KG1 (cell line): ENCODE measurements at regions not wholly inside any gene's neighbourhood (a gene's known extent, or its start where the extent isn't known, plus 50 kb on each side); places are given as distances from the start of the nearest gene placed in this dataset.

Source experiments
- DNase-seq: peaks from one replicate; lab custom pipeline; 2025; lab: John Stamatoyannopoulos, UW

DNA sequence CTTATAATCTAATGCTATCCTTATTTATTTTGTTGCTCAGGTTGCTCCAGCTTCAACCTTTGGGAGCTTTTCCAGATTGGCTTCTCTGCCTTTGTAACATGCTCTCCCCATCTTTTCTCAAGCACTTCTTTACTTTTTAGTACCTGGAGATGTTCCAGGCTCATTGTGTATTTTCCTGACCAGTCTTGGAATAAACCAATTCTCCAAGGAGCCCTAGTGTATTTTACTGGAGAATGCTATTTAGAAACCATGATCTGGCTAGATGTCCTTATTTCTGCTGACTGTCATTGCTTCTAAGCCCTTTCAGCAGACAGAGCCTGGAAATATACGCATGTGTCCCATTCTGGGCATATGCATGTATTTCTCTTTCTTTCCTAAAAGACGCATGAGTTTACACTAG lies 95.7 kb downstream of the EMX2 start:
- no peak for DNase-seq

DNA sequence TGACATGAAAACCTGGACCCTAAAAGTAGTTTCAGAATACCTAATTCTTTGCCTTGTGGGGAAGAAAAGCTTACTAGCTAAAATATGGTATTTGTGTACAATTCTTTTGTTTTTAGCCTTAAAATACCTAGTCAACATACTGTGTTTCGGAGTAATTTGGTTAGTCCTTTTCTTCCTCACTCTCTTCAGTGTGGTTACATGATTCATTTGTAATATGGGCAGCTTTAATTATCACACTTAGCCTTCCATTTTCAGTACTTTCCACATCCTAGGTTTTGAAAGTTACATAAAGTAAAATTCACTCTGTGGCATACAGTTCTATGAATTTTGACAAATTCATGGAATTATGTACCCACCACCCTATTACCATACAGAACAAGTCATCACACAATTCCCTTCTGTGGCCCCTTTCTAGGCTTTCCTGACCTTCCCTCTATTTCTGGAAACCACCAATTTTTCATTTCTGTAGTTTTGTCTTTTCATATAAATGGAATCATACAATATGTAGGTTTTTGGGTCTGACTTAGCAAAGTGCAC lies 96.2 kb downstream of the EMX2 start:
- no peak for DNase-seq

DNA sequence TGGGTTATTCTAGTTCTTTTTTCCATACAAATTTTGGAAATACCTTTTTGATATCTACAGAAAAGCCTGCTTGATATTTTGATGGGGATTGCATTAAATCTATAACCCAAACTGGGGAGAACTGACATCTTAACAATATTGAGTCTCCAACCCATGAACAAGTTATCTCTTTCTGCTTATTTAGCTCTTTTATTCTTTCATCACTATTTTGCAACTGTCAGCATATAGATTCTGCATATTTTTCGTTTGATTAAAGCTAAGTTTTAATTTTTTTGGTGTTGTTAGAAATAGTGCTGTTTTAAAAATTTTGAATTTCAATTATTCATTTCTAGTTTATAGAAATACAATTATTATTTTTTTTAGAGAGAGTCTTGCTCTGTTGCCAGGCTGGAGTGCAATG lies 97.9 kb downstream of the EMX2 start:
- DNase-seq, result no peak

DNA sequence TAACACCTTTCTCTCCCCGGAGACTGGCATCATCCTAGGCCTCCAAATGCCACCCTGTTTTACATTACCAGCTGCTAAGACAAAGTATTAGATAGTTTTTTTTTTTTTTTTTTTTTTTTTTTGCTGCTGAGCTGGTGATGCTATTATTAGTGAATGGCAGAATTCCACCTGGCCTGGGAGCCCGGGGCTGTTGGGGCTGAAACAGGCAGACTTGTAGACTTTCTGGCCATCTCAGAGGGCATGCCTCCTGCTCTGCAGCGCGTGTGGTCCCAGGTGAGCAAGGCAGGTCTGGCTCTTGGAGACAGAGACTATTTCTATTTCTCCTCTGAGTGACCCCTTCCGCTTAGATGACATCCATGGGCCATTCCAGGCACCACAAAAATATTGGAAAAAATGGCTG lies 104.2 kb downstream of the EMX2 start:
- no peak for DNase-seq

DNA sequence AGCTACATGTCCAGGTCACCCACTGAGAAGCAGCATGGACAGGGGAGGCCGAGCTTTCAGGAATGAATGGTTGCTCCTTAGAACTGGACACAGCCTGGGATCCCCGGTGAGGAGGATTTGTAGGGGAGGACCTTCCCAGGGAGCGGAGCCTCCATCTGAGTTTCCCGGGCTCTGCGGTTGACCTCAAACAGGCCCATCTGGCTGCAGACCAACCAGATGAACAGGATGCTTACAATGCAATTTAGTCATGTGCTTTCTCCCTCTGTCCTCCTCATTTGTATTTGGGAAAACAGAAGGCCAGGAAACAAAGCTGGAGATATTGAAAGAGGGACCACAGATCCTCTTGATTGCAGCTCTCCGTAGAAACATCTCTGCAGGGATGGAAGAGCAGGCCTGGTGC lies 104.8 kb downstream of the EMX2 start:
- DNase-seq, result no peak

DNA sequence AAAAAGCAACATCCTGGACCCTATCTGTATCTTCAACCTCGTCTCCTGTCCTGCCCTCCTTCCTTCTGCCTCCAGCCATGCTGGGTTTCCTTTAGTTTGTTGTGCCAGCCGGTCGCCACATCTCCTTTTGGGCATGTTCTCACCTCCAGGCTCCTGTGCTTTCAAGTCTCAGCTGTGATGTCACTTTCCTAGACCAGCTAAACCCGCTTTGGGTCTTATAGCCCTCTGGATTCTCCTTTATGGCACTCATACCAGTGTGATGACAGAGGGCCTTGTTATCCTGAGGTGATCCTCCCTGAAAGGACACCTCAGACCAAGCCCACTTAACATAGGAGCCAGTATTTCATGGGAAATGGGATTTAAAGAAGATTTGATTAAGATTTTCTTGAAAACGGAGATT lies 108.6 kb downstream of the EMX2 start:
- no peak for DNase-seq

DNA sequence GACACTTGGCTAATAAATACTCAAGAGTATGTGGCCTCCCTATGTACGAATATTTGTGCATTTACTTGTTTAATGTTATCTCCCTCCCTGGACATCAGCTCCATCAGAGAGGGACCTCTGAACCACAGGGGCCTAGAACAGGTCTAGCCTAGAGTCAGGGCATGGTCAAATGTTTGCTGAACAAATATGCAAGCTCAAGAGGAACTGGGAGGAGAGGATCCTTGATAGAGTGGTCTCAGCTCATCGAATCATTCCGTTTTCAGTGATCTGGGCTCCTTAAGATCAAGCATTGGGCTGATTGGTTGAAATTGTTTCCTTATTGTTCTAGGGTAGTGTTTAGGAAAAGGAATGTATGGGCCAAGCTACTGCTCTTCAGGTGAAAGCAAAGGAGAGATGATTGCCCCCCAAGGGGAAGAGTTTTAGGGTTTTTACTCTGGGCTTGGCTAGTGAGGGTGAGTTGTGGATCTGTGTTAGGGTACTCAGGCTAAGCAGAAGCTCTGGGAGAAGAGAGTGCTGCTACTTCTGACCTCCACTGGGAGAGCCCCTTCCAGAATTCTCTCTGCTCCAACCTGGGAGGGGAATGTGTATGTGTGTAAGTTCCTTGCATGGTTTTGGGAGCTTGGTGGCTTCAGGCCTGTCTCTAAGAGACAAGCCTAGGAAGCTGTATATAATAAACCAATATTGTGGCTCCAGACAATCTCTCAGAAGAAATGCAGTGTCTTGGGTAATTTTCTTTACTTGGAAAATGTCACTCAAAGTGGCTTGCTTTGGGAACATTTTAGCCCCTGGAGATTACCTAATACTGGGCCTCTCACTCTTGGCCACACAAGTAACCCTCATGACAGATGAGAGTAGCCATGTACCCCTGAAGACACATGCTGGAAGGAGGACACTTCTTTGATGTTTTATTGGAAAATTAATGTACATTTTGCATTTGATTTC lies 110.0 kb downstream of the EMX2 start:
- DNase-seq, result no peak

DNA sequence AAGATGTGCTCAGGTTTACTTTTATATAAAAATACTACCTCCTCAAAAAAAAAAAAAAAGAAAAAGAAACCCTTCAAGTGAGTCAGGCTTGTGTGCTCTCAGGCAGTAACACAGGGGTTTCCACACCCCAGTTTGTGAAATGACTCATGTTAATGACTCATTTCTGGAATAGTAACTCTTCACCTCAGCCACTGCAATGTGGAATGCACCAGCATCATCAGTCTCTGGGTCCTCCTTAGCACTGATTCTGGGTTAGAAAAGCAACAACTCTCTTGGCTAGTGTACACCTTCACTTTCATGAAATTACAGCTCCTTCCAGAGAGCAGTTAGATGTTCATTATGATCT lies 110.6 kb downstream of the EMX2 start:
- DNase-seq, result no peak

DNA sequence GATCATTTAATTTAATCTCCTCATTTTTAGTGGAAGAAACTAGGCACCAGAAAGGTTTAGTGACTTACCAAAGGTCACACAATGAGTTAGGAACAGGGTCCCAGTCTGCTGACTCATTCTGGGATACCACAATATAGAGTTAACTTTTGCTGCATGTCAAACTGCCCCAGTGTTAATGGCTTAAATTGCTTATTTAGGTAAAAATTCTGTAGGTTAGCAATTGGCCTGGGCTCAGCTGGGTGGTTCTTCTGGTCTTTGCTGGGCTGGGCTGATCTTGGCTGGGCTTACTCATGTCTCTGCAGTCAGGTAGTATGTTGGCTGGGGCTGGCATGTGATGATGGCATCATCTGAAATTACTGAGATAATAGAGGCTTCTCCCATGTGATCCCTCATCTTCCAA lies 111.6 kb downstream of the EMX2 start:
- no peak for DNase-seq

DNA sequence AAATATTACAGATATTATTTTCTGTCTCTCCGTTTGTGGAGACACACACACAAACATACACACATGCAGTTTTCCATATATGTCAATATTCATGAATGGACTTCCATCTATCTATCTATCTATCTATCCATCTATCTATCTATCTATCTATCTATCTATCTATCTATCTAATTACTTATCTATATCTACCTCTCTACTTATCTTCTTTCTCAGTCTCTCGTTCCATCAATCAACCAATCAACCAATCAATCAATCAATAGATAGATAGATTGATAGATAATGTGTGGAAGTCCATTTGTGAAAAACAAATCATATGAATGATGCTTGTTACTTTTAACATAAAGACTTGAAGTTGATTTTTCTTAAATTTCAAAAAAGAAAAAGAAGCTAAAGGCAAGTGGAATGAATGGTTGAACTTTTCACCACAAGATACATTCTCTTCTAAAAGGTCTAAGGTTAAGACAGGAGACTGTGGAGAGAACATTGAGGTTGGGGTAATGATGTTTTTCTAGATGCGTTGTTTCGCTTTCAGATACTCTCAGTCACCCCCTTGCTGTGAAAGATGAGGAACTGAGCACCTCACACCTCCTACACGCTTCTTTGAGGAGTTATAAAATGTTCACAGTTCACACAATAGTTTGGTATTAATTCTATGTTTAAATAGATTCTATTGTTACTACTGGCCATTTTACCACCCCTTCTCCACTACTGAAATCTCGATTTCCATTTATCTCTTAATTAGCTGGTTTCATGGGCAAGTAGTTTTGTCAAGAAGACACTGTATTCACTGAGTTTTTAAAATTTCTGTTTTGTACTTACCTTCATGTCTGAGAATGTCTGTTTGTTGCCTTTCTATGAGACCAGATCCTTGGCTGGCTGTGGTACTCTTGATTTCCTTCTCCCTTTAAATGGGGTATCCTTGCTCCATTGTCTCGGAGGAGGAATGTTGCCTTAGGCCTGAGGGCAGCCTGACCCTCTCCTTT lies 114.1 kb downstream of the EMX2 start:
- DNase-seq, result no peak

DNA sequence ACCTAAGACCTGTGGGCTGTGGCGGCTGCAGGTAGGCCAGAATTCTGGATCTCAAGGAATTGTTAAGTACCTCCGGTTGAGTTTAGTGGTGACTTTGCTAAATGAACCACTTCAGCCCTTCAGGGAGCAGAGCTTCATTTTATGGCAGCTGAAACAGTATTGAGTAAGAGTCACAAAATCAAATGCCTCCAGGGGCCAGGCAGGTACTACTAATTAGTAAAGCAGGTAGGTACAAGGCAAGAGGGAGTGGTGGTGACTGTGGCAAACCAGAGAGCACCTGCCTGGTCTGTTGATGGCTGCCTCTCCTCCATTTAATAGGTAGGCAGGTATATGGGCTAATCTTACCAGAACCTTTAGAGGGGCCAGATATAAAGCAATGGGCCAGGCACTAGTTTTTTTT lies 118.8 kb downstream of the EMX2 start:
- no peak for DNase-seq

DNA sequence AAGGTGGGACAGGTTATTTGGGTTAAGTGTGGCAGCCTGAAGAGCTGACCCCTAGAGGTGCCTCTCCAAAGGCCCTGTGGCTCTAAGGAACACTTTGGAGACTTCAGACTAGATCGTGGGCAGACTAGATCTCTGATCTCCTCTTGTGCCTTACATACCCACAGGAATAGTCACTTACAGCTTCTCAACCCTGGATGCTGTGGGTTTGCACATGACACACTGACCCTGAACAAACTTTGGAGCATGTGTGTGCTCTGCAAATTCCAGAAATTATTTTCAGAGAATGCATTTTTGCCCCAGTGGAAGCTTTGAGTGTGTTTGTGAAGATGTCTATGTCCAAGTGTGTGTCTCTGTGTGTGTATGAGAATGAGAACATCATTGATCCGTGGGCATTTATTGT lies 119.6 kb downstream of the EMX2 start:
- no peak for DNase-seq

DNA sequence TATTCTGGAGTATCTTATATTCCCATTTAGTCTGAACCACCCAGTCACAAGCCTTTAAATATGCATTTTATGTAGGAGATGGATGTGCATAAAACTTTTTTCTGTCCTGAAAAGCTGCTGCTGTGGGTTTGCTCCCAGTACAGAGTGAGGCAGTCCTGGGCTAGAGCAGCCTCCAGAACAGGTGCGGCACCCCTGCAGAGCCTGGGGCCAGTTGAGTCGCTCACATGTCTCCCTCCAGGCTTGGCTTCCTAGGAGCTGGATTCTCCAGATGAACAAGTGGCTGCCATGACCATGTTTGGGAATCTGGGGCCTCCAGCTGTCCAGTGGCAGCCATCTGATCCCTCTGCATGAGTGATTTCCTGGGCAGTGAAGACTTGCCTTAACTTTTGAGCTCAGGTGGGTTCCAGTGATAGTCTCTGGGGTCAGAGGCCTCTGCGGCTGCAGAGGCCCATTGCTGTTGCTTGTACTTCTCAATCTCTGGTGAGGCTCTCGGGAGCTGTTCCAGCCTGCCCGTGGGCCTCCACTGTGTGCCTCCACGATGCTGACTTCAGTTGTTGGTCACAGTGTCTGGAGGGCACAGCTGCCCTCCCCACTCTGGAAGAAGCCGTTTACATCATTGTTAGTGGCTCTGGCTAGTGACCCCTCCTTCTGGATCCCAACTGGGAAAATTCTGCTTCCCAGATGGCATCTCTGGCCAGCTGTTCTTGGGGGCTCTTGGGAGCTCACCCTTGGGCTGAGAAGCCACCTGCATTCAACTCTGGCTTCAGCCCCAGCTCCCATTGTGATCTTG lies 120.4 kb downstream of the EMX2 start:
- DNase-seq, result no peak

DNA sequence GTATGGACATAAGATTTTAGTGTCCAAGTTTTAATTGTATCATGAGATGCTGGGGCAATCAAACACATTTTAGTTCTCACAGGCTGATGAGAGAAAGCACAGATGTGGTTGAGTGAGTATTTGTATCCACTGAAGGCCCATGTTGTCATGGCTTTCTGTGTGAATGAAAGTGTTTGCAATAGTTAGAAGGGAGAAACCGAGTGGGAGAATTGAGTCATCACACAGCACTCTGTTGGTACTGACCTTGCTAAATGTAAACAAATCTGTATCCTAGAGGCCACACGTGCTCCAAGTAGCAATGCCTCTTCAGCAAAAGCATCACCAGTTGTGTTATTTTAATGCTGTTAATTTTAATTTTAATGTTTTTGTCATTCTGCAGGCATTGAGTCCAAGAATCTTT lies 121.2 kb downstream of the EMX2 start:
- DNase-seq, result no peak

DNA sequence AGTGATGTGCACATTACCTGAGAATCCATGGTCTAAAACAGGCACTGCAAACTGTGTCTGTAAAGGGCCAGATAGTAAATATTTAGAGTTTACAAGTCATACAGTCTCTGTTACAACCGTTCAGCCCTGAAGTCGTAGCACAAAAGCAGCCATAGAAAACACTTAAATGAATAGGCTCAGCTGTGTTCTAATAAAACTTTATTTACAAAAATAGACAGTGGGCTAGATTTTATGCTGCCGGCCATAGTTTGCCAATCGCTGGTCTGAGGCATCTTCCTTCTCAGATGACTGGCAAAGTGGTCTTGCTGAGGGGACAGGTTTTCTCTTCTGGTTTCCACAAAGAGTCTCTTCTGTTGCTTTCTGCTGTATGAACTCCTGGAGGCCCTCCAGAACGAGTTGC lies 121.7 kb downstream of the EMX2 start:
- no peak for DNase-seq

DNA sequence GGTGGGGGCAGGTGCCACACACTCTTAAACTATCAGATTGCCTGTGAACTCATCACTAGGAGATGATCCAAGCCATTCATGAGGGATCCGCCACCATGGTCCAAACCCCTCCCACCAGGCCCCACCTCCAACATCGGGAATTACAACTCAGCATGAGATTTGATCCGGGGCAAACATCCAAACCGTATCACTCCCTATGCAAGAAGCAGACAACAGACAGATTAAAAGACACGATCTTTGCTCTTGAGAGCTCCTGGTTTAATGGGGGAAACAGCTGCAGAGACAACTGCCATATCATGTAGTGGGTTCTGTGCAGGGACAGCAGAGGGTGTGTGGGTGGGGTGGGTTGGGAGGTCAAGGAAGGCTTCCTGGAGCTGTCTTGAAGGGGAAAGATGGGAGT lies 123.6 kb downstream of the EMX2 start:
- DNase-seq, result no peak

DNA sequence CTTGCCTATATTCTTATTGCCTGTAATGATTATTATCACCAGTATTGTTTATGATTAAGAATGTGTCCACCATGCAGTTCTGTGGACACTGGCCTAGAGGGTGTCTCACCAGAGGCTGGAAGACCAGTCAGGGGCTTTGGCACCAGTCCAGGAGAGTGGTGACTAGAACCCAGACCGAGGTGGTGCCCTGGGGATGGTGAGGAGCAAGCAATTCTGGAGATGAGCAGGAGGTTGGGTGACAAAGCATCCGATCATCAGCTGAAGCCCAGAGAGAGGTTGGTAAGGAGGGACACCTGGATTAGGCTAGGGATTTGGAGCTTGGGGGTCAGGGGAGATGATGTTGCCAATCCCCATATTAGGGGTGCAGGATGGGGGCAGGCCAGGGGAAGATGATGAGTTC lies 124.4 kb downstream of the EMX2 start:
- DNase-seq, result no peak

DNA sequence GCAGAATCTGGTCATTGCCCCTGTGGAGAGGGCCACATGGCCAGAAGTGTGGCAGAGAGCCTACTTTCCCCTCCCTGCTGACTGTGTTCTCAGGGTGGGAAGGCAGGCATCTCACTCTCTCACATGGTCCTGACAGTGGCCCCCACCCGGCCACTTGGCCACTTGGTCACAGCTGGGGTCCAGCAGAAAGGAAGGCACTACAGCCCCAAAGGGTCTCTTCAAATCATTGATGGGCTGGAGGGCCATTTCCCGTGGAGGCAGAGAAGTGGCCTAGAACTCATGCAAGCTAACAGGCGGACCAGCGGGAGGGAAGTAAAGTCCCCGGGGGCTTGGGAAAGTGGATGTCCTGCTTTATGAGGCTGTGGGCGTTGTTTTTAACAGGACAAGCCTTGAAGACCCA lies 125.3 kb downstream of the EMX2 start:
- DNase-seq, result no peak

DNA sequence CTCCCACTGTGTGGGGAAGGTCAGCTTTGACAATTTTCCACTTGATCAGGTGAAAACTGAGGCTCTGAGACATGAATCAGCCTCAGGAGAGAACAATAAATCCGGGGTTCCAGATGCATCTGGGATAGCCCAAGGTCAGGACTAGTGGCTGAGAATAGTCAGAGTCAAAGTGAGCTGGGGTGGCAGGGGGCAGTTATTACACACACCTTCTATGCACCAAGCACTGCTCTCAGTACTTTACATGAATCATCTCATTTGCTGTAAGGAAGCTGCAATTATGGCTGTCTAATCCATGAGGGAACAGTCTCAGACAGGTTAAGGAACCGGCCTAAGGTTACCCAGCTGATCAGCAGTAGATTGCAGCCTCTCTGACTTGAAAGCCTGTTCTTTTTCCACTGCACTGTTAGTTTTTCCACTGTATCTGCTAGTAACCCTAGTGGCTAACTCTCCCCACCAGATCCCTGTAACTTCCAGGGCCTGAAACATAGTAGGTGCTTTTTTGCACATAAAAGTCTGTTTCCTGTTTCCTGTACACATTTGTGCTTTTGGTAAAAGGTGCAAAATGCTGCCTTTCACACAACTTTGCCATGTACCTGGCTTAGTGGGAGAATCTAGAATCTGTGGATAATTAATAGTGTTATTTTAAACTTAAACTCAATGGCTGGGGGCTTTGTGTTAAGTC lies 125.9 kb downstream of the EMX2 start:
- DNase-seq, result no peak

DNA sequence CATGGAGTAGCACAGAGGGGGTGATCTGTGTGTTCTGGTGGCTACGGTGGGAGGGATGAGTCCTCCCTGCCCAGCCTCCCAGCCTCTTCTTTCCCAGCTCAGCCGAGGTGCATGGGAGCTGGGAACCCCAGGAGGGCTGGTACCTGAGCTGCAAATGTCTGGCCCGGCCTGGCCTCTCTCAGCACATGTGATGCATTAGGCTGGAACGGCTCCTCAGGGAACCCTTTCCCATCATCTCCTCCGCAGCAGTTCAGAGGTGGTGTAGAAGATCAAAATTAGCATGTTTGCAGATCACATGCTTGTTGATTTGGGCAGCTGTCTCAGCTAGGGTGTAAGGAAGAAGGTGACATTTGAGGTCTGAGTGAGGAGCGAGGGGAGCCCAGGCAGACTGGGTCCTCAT lies 126.6 kb downstream of the EMX2 start:
- DNase-seq, result no peak

DNA sequence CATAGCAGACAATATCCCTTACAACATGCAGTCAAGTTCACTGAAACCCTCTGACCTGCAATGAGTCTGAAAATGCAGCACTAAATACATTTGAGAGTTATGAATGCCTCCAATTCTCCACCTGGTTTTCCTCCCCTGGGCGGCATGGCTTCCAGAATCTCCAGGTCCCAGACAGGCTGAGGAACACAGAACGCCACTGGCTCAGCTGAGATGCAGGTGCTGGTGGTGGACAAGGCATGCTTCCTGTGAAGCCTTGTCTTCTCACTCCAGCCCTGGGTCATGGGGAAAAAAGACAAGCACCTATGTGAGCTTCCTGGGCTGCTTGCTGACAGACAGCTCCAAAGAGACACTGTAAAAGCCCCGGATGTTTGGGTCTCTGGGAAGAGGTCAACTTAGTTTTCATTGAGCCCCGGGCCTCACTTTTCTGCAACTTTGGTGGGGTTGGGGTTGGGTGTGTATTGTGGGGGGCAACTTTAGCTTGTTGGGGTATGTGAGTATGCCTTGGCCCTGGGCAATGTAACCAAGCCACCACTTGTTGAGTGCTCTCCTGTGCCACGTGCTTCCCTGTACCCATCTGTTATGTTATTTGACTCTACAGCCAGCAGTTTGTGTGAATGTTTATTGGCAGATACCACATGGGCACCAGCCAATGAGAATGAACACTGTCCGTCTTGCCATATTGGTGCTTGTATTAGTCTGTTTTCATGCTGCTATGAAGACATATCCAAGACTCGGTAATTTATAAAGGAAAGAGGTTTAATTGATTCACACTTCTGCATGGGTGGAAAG lies 127.8 kb downstream of the EMX2 start:
- DNase-seq, result no peak
